ENCODE measurements at regions not wholly inside any gene's neighbourhood (a gene's known extent, or its start where the extent isn't known, plus 50 kb on each side); places are given as distances from the start of the nearest gene placed in this dataset.

DNA sequence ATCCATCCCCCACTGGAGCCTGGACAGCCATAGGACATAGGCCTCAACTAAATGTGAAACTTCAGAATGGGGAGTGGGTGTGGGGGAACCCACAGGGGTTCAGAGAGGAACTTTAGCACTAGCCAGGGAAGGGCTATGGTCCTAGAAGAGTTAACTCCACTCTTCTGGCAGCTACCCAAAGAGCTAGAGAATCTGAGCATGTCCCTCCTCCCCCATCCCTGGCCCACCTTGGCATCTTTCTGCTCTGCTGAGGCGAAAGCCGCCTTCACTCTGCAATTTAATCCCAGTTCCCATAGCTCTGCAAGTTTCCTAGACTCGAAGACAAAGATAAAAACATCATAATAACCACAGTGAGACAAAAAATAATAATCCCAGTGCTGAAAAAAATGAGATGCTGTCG lies 214.7 kb upstream of the RTL1 start:
- 87 to 94% methylated on average over 4 of the region's 4 CpGs for whole genome bisulfite sequencing, 2 donors
- no peak for TF ChIP-seq CTCF (IDR thresholded peaks at IDR 0.05; ENCODE audit: control extremely low read depth, extremely low read depth)
- no peak for DNase-seq
- no peaks in the 10 kb centered on the region for H3K4me1 ChIP-seq (ENCODE audit: control insufficient read depth in 5 of 5, insufficient read depth in 5 of 5, low read length in 5 of 5)
- no peak overlapping the region for H3K4me3 ChIP-seq
- no peaks in the 10 kb centered on the region for H3K36me3 ChIP-seq (ENCODE audit: control insufficient read depth in 4 of 4, insufficient read depth in 4 of 4, low read length in 4 of 4)
- no peak for ATAC-seq (ENCODE audit: insufficient read depth, low FRiP score)
- H3K27me3 ChIP-seq (ENCODE audit: control insufficient read depth in 3 of 3, insufficient read depth in 3 of 3, low read length in 2 of 3), result peaks cover 0 to 6% (median 0%) of the 10 kb centered on the region in 3 donors
- H3K9me3 ChIP-seq (ENCODE audit: control insufficient read depth in 4 of 4, insufficient read depth in 3 of 4, low read length in 3 of 4), result no peaks in the 10 kb centered on the region
- H3K9ac ChIP-seq (ENCODE audit: insufficient read depth in 1 of 2, low read length in 2 of 2), result no peak overlapping the region
- H3K27ac ChIP-seq (ENCODE audit: low read depth in 1 of 2, low read length in 1 of 2), result no peak overlapping the region

DNA sequence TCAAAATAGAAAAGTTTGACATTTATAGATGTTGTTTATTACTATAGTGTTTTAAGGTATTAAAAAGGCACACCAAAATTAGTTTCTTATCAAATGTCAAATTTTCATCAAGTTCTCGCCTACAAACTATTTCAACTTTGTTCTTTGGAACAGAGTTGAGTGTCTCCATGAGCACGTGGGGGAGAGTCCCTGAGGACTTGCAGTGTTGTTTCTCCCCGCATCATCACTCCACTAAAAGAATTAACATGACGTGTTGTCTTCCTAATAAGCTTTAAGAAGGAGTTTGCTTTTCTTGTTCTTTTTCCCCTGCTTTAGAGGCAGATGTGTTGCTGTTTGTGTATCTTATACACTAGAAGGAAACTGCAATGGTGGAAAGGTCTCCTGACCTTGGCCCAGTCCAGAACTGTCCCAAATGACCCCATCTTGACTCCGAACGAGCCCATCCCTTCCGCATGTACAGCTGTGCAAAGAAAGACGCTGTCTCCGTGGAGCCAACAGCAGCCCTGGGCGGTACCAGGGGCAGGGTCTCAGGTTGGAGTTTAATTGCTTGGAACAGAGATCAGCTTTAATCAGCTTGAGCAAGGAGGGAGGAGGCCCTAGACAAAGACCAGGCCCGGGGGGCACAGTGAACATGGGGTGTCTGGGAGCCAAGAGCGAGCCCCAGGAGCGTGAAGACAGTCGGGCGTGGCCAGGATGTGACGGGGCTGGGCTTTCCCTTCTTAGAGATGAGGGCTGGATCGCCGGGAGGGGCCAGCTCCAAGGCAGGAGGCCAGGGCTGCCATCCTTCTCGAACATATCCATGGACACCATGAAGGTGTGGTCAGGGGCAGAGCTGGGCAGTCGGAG lies 215.4 kb upstream of the RTL1 start:
- H3K36me3 ChIP-seq (ENCODE audit: control insufficient read depth in 4 of 4, insufficient read depth in 4 of 4, low read length in 4 of 4), result no peaks in the 10 kb centered on the region
- H3K4me1 ChIP-seq (ENCODE audit: control insufficient read depth in 5 of 5, insufficient read depth in 5 of 5, low read length in 5 of 5), result no peaks in the 10 kb centered on the region
- ATAC-seq (ENCODE audit: insufficient read depth, low FRiP score), result no peak
- WGBS, 2 donors, result 78 to 79% methylated on average over 20 of the region's 20 CpGs
- no peak for TF ChIP-seq CTCF (IDR thresholded peaks at IDR 0.05; ENCODE audit: control extremely low read depth, extremely low read depth)
- H3K9me3 ChIP-seq (ENCODE audit: control insufficient read depth in 4 of 4, insufficient read depth in 3 of 4, low read length in 3 of 4), result no peaks in the 10 kb centered on the region
- no peak overlapping the region for H3K4me3 ChIP-seq
- no peak overlapping the region for H3K27ac ChIP-seq (ENCODE audit: low read depth in 1 of 2, low read length in 1 of 2)
- H3K27me3 ChIP-seq (ENCODE audit: control insufficient read depth in 3 of 3, insufficient read depth in 3 of 3, low read length in 2 of 3), result peaks cover 0 to 6% (median 0%) of the 10 kb centered on the region in 3 donors
- no peak for DNase-seq
- H3K9ac ChIP-seq (ENCODE audit: insufficient read depth in 1 of 2, low read length in 2 of 2), result no peak overlapping the region

DNA sequence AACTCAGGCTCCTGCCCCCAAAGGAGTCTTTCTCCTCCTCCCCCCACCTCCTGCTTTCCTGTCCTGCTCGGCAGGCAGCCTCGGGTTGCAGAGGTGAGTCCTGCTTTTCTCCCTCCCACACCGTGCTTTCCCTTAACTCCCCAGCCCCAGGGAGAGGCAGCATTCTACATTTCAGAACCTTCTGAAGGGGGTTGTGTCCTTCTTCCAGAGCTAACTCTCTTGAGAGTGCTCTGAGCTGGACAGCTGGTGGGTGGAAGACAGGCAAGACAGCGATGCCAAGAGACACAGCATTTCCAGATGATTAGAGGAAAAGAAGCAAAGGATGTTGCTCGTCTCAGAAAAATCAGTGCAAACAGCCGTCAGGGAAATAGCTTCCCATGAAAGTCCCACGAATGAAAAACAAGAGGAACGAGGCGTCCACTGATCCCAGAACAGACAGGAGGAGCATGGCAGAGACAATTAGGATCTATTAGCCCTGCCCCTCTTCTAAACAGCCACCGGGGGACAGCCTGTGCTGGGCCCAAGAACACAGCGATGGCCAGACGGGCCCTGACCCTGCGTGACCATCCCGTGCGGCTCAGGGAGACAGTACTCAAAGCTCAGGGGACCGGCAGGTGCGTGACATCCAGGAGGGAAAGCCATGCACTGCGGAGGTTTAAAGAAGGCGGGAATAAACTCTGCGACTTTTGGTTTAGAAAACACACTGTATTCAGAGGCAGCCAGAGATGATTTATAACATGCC lies 216.5 kb upstream of the RTL1 start:
- H3K36me3 ChIP-seq (ENCODE audit: control insufficient read depth in 4 of 4, insufficient read depth in 4 of 4, low read length in 4 of 4), result no peaks in the 10 kb centered on the region
- TF ChIP-seq CTCF (IDR thresholded peaks at IDR 0.05; ENCODE audit: control extremely low read depth, extremely low read depth), result no peak
- H3K9me3 ChIP-seq (ENCODE audit: control insufficient read depth in 4 of 4, insufficient read depth in 3 of 4, low read length in 3 of 4), result no peaks in the 10 kb centered on the region
- no peak overlapping the region for H3K27ac ChIP-seq (ENCODE audit: low read depth in 1 of 2, low read length in 1 of 2)
- no peaks in the 10 kb centered on the region for H3K4me1 ChIP-seq (ENCODE audit: control insufficient read depth in 5 of 5, insufficient read depth in 5 of 5, low read length in 5 of 5)
- DNase-seq (peak in 1 of 3 donors; percentile 30), ATAC-seq (ENCODE audit: insufficient read depth, low FRiP score) (no peak)
- no peak overlapping the region for H3K9ac ChIP-seq (ENCODE audit: insufficient read depth in 1 of 2, low read length in 2 of 2)
- H3K27me3 ChIP-seq (ENCODE audit: control insufficient read depth in 3 of 3, insufficient read depth in 3 of 3, low read length in 2 of 3), result peaks cover 0 to 9% (median 0%) of the 10 kb centered on the region in 3 donors
- no peak overlapping the region for H3K4me3 ChIP-seq
- WGBS, 2 donors, result 40 to 49% methylated on average over 20 of the region's 20 CpGs
